ENCODE measurements at regions not wholly inside any gene's neighbourhood (a gene's known extent, or its start where the extent isn't known, plus 50 kb on each side); places are given as distances from the start of the nearest gene placed in this dataset.

GRCh38 chr21:35284199-35284598 is 235.1 kb upstream of the RUNX1 start:
- TF ChIP-seq POLR2A (IDR thresholded peaks at IDR 0.05) (no peak), CTCF (IDR thresholded peaks at IDR 0.05) (no peak)

Data from thyroid gland (tissue), 4 donors.